NCI-H2171 (cell line): ENCODE measurements at regions not wholly inside any gene's neighbourhood (a gene's known extent, or its start where the extent isn't known, plus 50 kb on each side); places are given as distances from the start of the nearest gene placed in this dataset.

ENCODE experiments used
- DNase-seq: peaks from one replicate; lab custom pipeline; 2025; lab: John Stamatoyannopoulos, UW

GRCh38 chr2:57576983-57577382, 469.6 kb upstream of the VRK2 start:
- no peak for DNase-seq

DNA sequence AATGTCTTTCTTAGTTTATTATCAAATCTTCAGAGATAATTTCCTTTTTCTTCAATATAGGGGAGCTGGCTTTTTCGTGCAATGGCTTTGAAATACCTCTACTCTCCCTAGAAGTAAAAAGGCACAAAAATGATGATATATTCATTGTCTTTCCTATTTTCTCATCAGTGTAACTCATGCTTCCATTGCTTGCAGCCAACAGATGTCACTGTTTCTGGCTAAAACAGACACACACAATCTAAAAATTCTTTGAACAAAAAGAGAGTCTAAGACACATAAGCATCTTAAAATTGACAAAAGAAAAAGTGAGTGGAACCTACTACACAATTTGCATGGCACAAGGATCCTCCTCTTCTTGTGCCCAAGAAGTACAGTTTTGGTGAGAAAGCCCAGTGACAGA, 448.7 kb upstream of the VRK2 start:
- no peak for DNase-seq

GRCh38 chr2:57598551-57598950, 448.1 kb upstream of the VRK2 start:
- DNase-seq: no peak

DNA sequence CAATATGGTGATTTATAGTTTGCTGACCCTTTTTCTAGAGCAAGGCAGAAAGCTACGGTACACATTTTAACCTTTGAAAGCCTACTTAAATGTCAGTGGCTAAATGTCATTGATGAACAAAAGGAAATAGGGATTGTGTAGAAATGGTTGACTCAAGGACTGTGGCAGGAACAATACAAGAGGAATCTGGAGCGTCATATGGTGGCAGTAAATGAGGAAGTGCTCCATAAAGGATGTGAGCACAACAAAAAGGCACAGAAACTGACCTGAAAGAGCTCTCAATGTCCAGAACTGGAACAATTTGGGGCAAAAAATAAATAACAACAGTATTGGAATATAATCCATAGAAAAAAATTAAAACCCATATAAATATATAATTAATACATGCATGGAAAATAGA, 443.9 kb upstream of the VRK2 start:
- no peak for DNase-seq

- DNase-seq: no peak
Observed at GRCh38 chr2:57614988-57615387, 431.6 kb upstream of the VRK2 start.

DNA sequence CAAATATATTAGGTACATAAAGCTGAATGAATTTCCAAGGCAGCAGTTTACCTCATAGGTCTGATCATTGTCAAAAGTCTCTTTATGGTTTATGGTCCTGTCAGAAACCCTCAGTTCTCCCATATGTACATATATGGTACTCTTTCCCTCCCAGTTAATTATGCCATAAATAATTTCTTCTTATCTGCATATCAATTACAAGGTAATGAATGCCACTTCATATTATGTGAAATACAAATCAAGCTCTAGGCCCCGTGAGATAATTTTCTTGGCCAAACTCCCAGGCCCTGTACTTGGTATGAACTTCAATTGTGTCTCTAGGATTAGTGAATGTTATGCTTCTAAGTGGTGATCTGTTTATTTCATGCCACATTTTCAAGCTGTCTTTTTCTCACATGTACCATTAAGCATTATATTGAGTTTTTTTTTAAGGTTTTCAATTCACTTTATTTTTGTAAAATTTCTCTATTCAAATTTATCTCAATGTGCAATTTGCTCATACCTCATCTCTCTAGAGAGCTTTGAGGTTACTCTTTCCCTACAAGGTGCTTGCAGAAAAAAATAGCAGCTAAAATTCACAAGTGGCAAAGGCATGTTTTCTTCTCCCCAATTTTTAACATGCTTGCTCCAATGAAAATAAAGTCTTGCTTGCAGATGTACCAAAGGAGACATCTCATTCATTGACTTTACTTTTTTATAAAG, 430.6 kb upstream of the VRK2 start:
- DNase-seq: no peak

- DNase-seq: no peak
Observed at GRCh38 chr2:57617318-57617717, 429.3 kb upstream of the VRK2 start.

DNA sequence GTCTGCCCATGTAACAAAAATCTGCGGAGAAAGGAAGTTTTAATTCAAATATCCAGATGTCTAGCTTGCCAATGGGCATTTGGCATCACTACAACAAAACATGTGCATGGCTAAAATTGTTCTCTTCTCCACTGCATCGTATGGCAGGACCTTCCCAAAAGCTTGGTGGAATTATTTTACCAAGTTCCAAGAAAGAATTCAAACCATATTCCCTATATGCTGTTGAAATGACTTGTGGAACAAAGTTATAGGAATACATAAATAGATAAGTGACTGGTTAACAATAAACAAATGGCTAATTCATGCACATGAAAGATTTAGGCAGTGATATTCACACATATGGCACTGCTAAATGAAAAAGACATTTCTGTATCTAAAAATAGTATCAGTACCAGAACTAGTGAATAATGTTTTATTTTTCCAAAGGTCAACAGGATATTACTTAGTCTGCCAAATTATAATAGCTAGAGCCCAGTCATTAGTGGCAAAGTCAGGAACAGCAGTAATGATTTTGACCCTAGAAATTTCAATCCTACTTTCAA, 425.4 kb upstream of the VRK2 start:
- DNase-seq: no peak

GRCh38 chr2:57622009-57622408, 424.6 kb upstream of the VRK2 start:
- no peak for DNase-seq

- DNase-seq: no peak
Observed at GRCh38 chr2:57656198-57656597, 390.4 kb upstream of the VRK2 start.

DNA sequence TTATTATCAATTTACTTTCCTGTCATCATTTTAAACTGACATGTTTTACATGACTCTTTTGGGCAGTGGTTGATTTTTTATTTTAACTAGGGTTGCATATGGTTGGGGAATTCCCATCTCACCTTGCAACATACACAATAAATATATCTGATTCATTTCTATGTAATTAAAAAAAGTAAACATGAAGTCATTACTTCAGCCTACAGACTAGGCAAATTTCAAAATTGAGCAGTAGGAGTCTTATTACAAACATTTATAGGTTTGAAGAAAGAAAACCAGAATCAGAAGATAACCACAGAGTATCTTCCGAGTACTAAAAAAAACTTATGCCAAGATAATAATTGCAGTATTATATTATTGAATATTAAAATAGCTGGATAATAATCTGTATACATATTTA, 377.0 kb upstream of the VRK2 start:
- DNase-seq: no peak

DNA sequence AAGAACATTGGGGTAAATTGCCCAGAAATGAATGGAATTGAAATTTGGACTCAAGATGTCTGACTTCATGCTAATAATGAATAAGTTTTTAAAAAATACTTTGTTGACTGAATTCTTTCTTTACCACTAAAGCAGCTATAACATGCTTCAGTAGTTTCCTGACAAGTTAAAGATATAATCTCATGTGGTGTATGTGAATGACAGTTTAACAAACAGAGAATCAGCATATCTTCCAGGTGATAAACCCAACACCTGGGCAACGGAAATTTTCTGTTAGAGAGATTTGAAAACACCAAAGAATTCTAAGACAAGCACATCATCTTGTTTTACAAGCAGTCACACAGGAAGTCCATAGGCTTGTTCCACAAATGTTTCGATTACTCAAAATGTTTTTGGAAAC, 372.6 kb upstream of the VRK2 start:
- DNase-seq: no peak

DNA sequence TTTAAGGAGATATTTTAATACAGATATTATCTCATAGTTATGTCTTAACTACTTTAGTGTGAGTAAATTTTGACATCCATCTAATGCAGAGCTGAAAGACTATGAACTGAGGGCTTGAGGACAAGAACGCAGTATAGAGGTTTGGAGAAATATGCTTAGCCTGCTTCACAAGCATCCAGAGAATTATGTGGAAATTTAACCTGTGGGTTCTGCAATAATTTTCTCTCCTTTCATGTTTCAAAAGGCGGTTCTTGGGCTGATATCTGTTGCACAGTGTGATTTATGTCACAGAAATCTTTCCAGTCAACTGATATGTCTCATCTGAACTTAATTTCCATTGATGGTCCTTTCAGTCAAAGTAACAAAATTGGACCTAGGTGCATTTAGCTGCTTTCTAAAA, 371.9 kb upstream of the VRK2 start:
- DNase-seq: no peak

DNA sequence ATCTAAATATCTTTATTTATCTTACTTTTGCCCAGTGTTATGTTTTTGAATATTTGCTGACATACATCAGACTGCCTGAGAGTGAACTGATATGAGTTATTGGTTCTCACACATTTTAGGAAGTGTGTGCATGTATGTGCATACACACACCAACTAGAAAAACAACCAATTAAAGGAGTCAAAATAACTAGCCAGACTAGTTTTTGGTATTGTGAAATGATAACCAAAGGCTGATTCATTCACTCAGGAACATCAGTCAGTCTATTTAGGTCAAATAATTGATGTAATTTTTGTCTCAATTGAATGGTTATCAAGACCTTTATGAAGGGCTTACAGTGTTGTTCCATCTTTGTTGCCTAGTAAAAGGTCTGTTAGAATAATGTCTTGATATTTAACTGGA, 369.3 kb upstream of the VRK2 start:
- DNase-seq: no peak

DNA sequence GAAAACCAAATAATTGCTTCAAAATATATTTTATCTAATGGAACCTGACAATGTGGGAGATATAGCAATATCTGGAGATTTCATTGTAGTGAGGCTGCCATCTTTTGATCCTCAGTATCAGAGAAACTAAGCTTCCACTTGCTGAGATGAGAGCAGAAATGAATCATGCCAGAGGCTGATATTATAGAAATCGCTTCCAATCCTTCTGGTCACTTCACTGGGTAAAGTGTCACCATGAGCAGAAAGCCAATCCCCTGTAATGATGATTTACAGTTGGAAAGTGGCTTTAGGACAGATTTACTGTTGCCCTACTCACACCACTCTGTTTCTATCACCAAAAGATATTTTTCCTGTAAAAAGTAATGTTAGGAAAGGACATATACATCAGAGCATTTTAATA, 365.0 kb upstream of the VRK2 start:
- no peak for DNase-seq

GRCh38 chr2:57685032-57685431, 361.6 kb upstream of the VRK2 start:
- no peak for DNase-seq

GRCh38 chr2:57692395-57692794, 354.2 kb upstream of the VRK2 start:
- DNase-seq: no peak

DNA sequence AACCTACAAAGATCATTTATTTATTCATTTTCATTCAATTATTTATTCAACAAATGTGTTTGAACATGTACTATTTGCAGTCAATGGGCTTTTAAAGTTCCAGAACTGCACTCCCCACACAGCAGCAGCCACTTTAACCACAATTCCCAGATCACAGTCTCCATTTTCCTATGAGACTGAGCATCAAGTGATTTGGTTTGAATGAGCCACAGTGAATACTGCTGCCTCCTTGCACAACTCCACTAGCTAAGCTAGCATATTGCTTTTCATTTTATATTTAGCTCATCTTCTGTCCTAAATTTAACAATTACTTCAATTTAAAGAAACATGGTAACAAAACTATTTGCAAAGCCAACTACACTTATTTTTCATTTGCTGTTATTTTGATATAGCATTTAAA, 353.4 kb upstream of the VRK2 start:
- no peak for DNase-seq

GRCh38 chr2:57693965-57694364, 352.6 kb upstream of the VRK2 start:
- DNase-seq: no peak

DNA sequence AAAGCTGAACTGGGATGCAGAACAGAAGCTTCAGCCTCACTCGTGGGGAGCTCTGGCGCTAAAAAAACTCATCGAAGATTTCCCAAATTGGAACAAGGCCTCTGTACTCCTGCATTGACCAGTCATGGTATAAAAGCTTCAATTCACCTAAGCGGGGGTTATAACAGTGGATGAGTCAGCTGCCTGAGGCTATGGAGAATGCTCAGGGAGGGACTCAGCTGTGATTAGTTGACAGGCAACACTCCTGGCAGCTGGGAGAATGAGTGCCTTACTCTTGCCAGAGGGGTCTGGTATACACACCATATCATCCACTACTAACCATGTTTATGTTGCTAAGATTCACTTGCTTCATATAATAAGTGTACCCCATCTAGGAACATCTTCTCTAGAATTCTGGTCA, 350.6 kb upstream of the VRK2 start:
- no peak for DNase-seq

DNA sequence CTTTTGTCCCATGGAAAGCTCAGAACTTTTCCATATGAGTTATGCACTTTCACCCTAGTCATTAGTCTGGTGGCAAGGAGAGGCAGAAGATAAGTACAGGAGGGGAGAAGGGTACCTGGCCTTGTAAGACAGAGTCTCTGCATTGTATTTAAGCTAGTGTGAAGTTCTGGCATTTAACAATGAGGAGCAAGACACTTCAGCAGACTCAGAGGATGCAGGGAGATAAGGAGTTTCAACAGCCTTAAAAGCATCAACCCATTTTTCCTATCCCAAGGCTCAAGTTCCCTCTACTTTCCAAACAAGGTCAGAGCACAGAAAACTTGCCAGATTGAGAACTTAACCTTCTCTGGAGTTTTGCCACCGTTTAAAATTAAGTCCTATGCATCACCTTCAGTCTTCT, 348.2 kb upstream of the VRK2 start:
- no peak for DNase-seq

DNA sequence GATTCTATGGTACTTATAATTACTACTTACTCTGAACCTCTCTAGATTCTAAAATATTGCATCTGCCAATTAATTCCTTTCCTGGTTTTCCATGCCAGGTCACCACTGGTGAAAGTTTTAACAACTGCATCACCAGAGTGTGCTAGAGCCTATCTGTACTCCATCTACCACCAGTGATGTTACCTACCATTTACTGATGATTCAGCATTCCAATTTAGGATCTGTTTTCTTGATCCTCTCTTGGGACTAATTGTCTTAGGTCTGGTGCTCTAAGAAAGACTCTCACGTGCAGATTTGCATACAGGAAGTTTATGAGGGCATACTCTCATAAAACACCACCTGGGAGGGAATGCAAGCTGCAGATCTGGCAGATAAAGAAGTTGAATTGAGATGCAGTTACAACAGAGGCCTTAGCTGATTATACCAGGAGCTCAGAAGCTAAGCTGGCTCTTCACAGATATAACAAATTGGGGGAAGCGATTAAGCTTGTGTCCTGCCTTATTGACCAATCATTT, 347.6 kb upstream of the VRK2 start:
- no peak for DNase-seq

DNA sequence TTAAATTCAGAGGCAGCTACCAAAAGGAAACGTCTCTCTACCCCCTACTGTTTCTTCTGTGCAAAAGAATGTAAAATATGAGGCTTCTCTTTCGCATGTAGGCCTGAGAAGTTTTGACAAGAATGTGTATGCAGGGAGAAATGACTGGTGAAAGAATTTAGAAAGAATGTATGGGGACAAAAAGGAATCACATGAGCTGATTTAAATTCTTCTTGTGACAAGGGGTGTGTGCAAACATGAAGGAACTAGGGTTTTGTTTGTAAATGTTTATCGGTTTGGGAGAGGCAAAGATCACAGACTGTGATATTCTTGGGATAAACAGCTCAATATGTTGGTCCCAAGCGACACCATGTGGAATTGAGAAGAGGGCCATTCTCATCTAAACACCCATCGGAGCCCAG, 345.2 kb upstream of the VRK2 start:
- DNase-seq: no peak

DNA sequence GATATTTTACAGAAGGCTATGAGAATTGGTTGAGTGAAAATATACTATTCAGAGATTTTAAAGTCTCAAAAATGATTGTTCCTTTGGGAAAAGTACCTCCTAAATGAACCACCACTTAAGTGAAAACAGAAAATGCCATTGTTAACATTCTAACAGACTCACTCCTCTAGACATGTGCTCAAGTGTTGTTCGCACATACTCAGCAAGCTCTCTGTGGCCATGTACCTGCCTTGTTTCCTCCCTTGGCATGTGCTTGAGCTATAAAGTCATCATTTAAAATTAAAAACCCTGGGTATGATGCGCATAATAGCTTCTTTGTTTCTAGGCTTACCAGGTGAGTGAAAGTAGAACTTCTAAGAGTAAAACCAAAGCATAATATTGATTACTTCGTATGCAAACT, 343.2 kb upstream of the VRK2 start:
- no peak for DNase-seq
